GM12878 (cell line): ENCODE measurements at regions not wholly inside any gene's neighbourhood (a gene's known extent, or its start where the extent isn't known, plus 50 kb on each side); places are given as distances from the start of the nearest gene placed in this dataset.

ENCODE experiments used
- ATAC-seq: fragments of 200-7000 bp; cut with Tn5 transposase; 3 replicates; pipeline ENCODE4 v1.9.1; 2020; ENCODE audit warnings: mild to moderate bottlenecking, moderate library complexity
- BruUV-seq: library from RNA; stranded (reverse); fragments of 400-500 nt; replicated peaks from 2 replicates; lab custom pipeline; 2021; lab: Mats Ljungman, UMichigan
- CTCF ChIA-PET: fragments of 300-600 bp; sonication (Branson Sonifier 250); formaldehyde crosslinking; extraction: SDS; loops from one replicate; lab custom pipeline; 2021; ENCODE audit warnings: inconsistent platforms; lab: Yijun Ruan, JAX
- POLR2A ChIA-PET: fragments of 350-600 bp; formaldehyde crosslinking; extraction: SDS; loops from one replicate; lab custom pipeline; 2021; ENCODE audit warnings: inconsistent platforms; lab: Charles Lee
- RAD21 ChIA-PET: fragments of 300-600 bp; sonication (Branson Sonifier 250); formaldehyde crosslinking; loops from one replicate; lab custom pipeline; 2023; ENCODE audit warnings: antibody characterized with exemption; ENCODE audit not compliant: unreplicated experiment; lab: Charles Lee
- SMC1A ChIA-PET: fragments of 300-600 bp; sonication (Branson Sonifier 250); formaldehyde crosslinking; loops from one replicate; lab custom pipeline; 2023; ENCODE audit not compliant: unreplicated experiment, uncharacterized antibody; lab: Charles Lee
- DNase-seq: peaks from one replicate; pipeline ENCODE4 v3.0.0-alpha.2; 2011; ENCODE audit warnings: low read depth, low spot score
- FAIRE-seq: peaks from 3 replicates; lab custom pipeline; 2011; peaks lifted over from hg19 to GRCh38; lab: Jason Lieb, UNC
- H2AFZ ChIP-seq: 2 replicates; pipeline ENCODE4 v1.6.0; 2011; ENCODE audit warnings: low read depth, low read length, control low read depth; ENCODE audit not compliant: control insufficient read depth
- H3K27ac ChIP-seq: 2 replicates; pipeline ENCODE4 v1.5.1; 2011; ENCODE audit warnings: control low read depth; ENCODE audit not compliant: control insufficient read depth, insufficient read depth
- H3K27me3 ChIP-seq, 2 experiments: replicated peaks in 1 of 2; 2 replicates each; pipeline versions ENCODE4 v1.6.0 to v1.6.1; 2011; ENCODE audit warnings: low read length in 1 of 2; ENCODE audit not compliant: control insufficient read depth in 2 of 2, insufficient read depth in 2 of 2
- H3K36me3 ChIP-seq, 2 experiments: 2 replicates each; pipeline ENCODE4 v1.5.1; 2011; ENCODE audit warnings: low read length in 1 of 2; ENCODE audit not compliant: control insufficient read depth in 2 of 2, insufficient read depth in 2 of 2
- H3K4me1 ChIP-seq: 2 replicates; pipeline ENCODE4 v1.6.1; 2011; ENCODE audit warnings: mild to moderate bottlenecking, low read length, moderate library complexity, mixed read lengths; ENCODE audit not compliant: control insufficient read depth, insufficient read depth
- H3K4me2 ChIP-seq: 2 replicates; pipeline ENCODE4 v1.6.0; 2011; ENCODE audit warnings: control low read depth; ENCODE audit not compliant: control insufficient read depth, insufficient read depth
- H3K4me3 ChIP-seq: fragments of 200-600 bp; sonication (generic); 2 replicates; pipeline ENCODE4 v1.5.1; 2016
- H3K79me2 ChIP-seq: 2 replicates; pipeline ENCODE4 v1.6.0; 2011; ENCODE audit warnings: low read length; ENCODE audit not compliant: control insufficient read depth, insufficient read depth
- H3K9ac ChIP-seq: 2 replicates; pipeline ENCODE4 v1.8.0; 2011; ENCODE audit warnings: low read length, control low read depth, mixed read lengths; ENCODE audit not compliant: control insufficient read depth, insufficient read depth
- H3K9me3 ChIP-seq: replicated peaks from 3 replicates; pipeline ENCODE4 v1.5.1; 2011; ENCODE audit warnings: mild to moderate bottlenecking, low read length; ENCODE audit not compliant: control insufficient read depth, insufficient read depth
- H4K20me1 ChIP-seq: 2 replicates; pipeline ENCODE4 v1.6.0; 2011; ENCODE audit not compliant: control insufficient read depth, insufficient read depth
- BACH1 ChIP-seq: fragments of 450-650 bp; IDR thresholded peaks from 2 replicates; pipeline ENCODE4 v1.6.1; 2017; ENCODE audit warnings: mild to moderate bottlenecking, borderline replicate concordance
- CEBPZ ChIP-seq: fragments of 150-350 bp; IDR thresholded peaks from 2 replicates; pipeline ENCODE4 v1.6.1; 2016; ENCODE audit warnings: low read depth, low read length
- CREM ChIP-seq: IDR thresholded peaks from 2 replicates; pipeline ENCODE4 v1.6.1; 2014; ENCODE audit warnings: antibody characterized with exemption, low read depth
- LARP7 ChIP-seq: fragments of 450-650 bp; IDR thresholded peaks from 2 replicates; pipeline ENCODE4 v1.6.1; 2017; ENCODE audit warnings: mild to moderate bottlenecking
- RELB ChIP-seq: fragments of 450-650 bp; IDR thresholded peaks from 2 replicates; pipeline ENCODE4 v1.6.1; 2017; ENCODE audit warnings: low read depth, mild to moderate bottlenecking, moderate library complexity
- SMAD1 ChIP-seq: fragments of 450-650 bp; IDR thresholded peaks from 2 replicates; pipeline ENCODE4 v1.6.1; 2018; ENCODE audit warnings: mild to moderate bottlenecking, low read depth; ENCODE audit not compliant: partially characterized antibody
- SREBF2 ChIP-seq: IDR thresholded peaks from 2 replicates; pipeline ENCODE4 v1.6.1; 2012; ENCODE audit warnings: mild to moderate bottlenecking, low read length
- STAT3 ChIP-seq: IDR thresholded peaks from 2 replicates; pipeline ENCODE4 v1.6.1; 2011; ENCODE audit warnings: low read depth, low read length, improper control_type of control experiment
- YBX1 ChIP-seq: fragments of 450-650 bp; IDR thresholded peaks from 2 replicates; pipeline ENCODE4 v1.6.1; 2016; ENCODE audit warnings: antibody characterized with exemption
- ZSCAN29 ChIP-seq: fragments of 450-650 bp; IDR thresholded peaks from 2 replicates; pipeline ENCODE4 v1.6.1; 2017; ENCODE audit warnings: mild to moderate bottlenecking, moderate library complexity
- WGBS: methylation state at CpG from one replicate; pipeline ENCODE4 v1.1.6; 2016; ENCODE audit warnings: low lambda C conversion rate; ENCODE audit not compliant: insufficient replicate concordance, insufficient coverage; ENCODE audit errors: missing lambda C conversion rate; 5-methylcytosine and 5-hydroxymethylcytosine counted together
- in situ Hi-C: fragments of 300-500 bp; cut with MboI; formaldehyde crosslinking; loops from 9 replicates; pipeline ENCODE4 v1.14.3; 2018; ENCODE audit warnings: mixed read lengths
- intact Hi-C: fragments of 100-400 bp; cut with micrococcal nuclease; formaldehyde crosslinking; loops from one replicate; pipeline ENCODE4 v1.14.2; 2022; ENCODE audit not compliant: unreplicated experiment
- TF ChIP-seq, protein P1 (sequence below): IDR thresholded peaks from 2 replicates; pipeline ENCODE4 v1.6.1; 2011; ENCODE audit warnings: mild to moderate bottlenecking, low read depth, low read length, moderate library complexity; ENCODE audit not compliant: insufficient replicate concordance
- TF ChIP-seq, protein P2 (sequence below): fragments of 450-650 bp; IDR thresholded peaks from 2 replicates; pipeline ENCODE4 v1.6.1; 2017; ENCODE audit warnings: mild to moderate bottlenecking

DNA sequence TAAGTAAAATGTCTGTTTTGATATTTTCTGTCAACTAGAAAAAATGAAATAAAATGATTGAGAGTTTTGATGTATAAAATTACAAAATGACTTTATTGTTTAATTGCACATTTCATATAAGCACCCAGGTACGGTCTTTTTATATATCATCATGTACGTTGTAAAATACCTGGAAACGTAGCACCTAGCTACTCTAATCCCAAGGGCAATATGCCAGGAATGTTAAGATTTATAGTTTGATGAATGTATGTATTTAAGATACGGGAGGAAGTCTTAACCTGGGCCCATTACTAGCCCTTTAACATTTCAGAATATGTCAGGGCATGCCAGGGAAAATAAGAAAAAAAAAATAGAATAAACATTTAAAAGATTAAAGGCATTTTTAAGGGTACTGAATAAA, 490.9 kb upstream of the NRSN1 start (continued):
- no peak for TF ChIP-seq CEBPZ
- no peak for TF ChIP-seq ZSCAN29
- no peak for TF ChIP-seq SREBF2
- TF ChIP-seq CREM, result no peak
- no peak for TF ChIP-seq YBX1
- TF ChIP-seq, protein P1, sequence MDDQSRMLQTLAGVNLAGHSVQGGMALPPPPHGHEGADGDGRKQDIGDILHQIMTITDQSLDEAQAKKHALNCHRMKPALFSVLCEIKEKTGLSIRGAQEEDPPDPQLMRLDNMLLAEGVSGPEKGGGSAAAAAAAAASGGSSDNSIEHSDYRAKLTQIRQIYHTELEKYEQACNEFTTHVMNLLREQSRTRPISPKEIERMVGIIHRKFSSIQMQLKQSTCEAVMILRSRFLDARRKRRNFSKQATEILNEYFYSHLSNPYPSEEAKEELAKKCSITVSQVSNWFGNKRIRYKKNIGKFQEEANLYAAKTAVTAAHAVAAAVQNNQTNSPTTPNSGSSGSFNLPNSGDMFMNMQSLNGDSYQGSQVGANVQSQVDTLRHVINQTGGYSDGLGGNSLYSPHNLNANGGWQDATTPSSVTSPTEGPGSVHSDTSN, result no peak

GRCh38 chr6:23637296-23637695, 488.7 kb upstream of the NRSN1 start:
- no peaks in the 10 kb centered on the region for H3K4me1 ChIP-seq
- no peak overlapping the region for H3K4me3 ChIP-seq
- TF ChIP-seq BACH1 (no peak), SMAD1 (no peak), LARP7 (no peak), STAT3 (no peak), RELB (no peak)
- TF ChIP-seq, protein P2, sequence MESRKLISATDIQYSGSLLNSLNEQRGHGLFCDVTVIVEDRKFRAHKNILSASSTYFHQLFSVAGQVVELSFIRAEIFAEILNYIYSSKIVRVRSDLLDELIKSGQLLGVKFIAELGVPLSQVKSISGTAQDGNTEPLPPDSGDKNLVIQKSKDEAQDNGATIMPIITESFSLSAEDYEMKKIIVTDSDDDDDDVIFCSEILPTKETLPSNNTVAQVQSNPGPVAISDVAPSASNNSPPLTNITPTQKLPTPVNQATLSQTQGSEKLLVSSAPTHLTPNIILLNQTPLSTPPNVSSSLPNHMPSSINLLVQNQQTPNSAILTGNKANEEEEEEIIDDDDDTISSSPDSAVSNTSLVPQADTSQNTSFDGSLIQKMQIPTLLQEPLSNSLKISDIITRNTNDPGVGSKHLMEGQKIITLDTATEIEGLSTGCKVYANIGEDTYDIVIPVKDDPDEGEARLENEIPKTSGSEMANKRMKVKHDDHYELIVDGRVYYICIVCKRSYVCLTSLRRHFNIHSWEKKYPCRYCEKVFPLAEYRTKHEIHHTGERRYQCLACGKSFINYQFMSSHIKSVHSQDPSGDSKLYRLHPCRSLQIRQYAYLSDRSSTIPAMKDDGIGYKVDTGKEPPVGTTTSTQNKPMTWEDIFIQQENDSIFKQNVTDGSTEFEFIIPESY, result no peak
- H3K4me2 ChIP-seq, result no peak overlapping the region
- FAIRE-seq (no peak), ATAC-seq (no peak), DNase-seq (no peak)
- ChIA-PET SMC1A (interaction anchor here (0.5 kb wide), 1 partner anchor 101 kb away, joined by 4 read pairs; no protein-coding TSS in a partner anchor), POLR2A (no interaction called here), RAD21 (no interaction called here), CTCF (no interaction called here)
- intact Hi-C loops (no loop called here), in situ Hi-C loops (no loop called here)
- no peak overlapping the region for H3K27ac ChIP-seq
- no peak overlapping the region for H2AFZ ChIP-seq
- no peaks in the 10 kb centered on the region for H4K20me1 ChIP-seq
- H3K27me3 ChIP-seq, result no peaks in the 10 kb centered on the region; a peak in 1 of 4 replicates
- BruUV-seq, result no TSS peak
- no peaks in the 10 kb centered on the region for H3K36me3 ChIP-seq
- no peak overlapping the region for H3K9ac ChIP-seq
- no peaks in the 10 kb centered on the region for H3K9me3 ChIP-seq
- WGBS, result 60% methylated on average over 6 of the region's 6 CpGs
- no peaks in the 10 kb centered on the region for H3K79me2 ChIP-seq
